ENCODE measurements at regions not wholly inside any gene's neighbourhood (a gene's known extent, or its start where the extent isn't known, plus 50 kb on each side); places are given as distances from the start of the nearest gene placed in this dataset.

- Histone ChIP-seq H2AFZ (no peak overlapping the region), H3K4me2 (no peak overlapping the region), H3K4me3 (no peak overlapping the region), H3K27ac (no peak overlapping the region), H4K20me1 (ENCODE audit: insufficient read depth, poor library complexity, severe bottlenecking) (no peaks in the 10 kb centered on the region), H3K27me3 (no peaks in the 10 kb centered on the region), H3K9me2 (replicated peaks; ENCODE audit: insufficient read depth) (no peaks in the 10 kb centered on the region), H3K9me3 (ENCODE audit: low read depth) (no peaks in the 10 kb centered on the region), H3K36me3 (replicated peaks; ENCODE audit: insufficient read depth, low read depth) (no peaks in the 10 kb centered on the region), H3K79me2 (no peaks in the 10 kb centered on the region), H3K4me1 (ENCODE audit: insufficient read depth) (no peaks in the 10 kb centered on the region)
- no peak for DNase-seq (ENCODE audit: low spot score)
- WGBS (ENCODE audit: low lambda C conversion rate, missing lambda C conversion rate): 63% methylated on average over 5 of the region's 5 CpGs
- TF ChIP-seq EZH2 (IDR thresholded peaks at IDR 0.05; ENCODE audit: borderline replicate concordance): no peak
- no peak for TF ChIP-seq CTCF (IDR thresholded peaks at IDR 0.05; ENCODE audit: poor library complexity)
- no peak for TF ChIP-seq EZH2phosphoT487 (IDR thresholded peaks at IDR 0.05; ENCODE audit: low read depth, severe bottlenecking, unreplicated experiment)
These were observed 861.1 kb upstream of the KLHL1 start for GRCh38 chr13:70969321-70969720.

- Histone ChIP-seq H3K36me3 (replicated peaks; ENCODE audit: insufficient read depth, low read depth) (no peaks in the 10 kb centered on the region), H3K79me2 (no peaks in the 10 kb centered on the region), H3K27me3 (no peaks in the 10 kb centered on the region), H3K9me3 (ENCODE audit: low read depth) (no peaks in the 10 kb centered on the region), H3K4me3 (no peak overlapping the region), H2AFZ (no peak overlapping the region), H3K27ac (no peak overlapping the region), H3K9me2 (replicated peaks; ENCODE audit: insufficient read depth) (no peaks in the 10 kb centered on the region), H3K4me1 (ENCODE audit: insufficient read depth) (no peaks in the 10 kb centered on the region), H3K4me2 (no peak overlapping the region), H4K20me1 (ENCODE audit: insufficient read depth, poor library complexity, severe bottlenecking) (no peaks in the 10 kb centered on the region)
- no peak for TF ChIP-seq CTCF (IDR thresholded peaks at IDR 0.05; ENCODE audit: poor library complexity)
- TF ChIP-seq EZH2phosphoT487 (IDR thresholded peaks at IDR 0.05; ENCODE audit: low read depth, severe bottlenecking, unreplicated experiment): no peak
- no peak for TF ChIP-seq EZH2 (IDR thresholded peaks at IDR 0.05; ENCODE audit: borderline replicate concordance)
- 95% methylated on average over 9 of the region's 9 CpGs for whole genome bisulfite sequencing (ENCODE audit: low lambda C conversion rate, missing lambda C conversion rate)
- no peak for DNase-seq (ENCODE audit: low spot score)
These were observed 859.3 kb upstream of the KLHL1 start for GRCh38 chr13:70967564-70967963.

- no peaks in the 10 kb centered on the region for H4K20me1 ChIP-seq (ENCODE audit: insufficient read depth, poor library complexity, severe bottlenecking)
- H3K36me3 ChIP-seq (replicated peaks; ENCODE audit: insufficient read depth, low read depth): no peaks in the 10 kb centered on the region
- TF ChIP-seq EZH2phosphoT487 (IDR thresholded peaks at IDR 0.05; ENCODE audit: low read depth, severe bottlenecking, unreplicated experiment) (no peak), EZH2 (IDR thresholded peaks at IDR 0.05; ENCODE audit: borderline replicate concordance) (no peak), CTCF (IDR thresholded peaks at IDR 0.05; ENCODE audit: poor library complexity) (no peak)
- no peak overlapping the region for H2AFZ ChIP-seq
- no peaks in the 10 kb centered on the region for H3K9me2 ChIP-seq (replicated peaks; ENCODE audit: insufficient read depth)
- H3K27me3 ChIP-seq: no peaks in the 10 kb centered on the region
- DNase-seq (ENCODE audit: low spot score): no peak
- no peak overlapping the region for H3K4me3 ChIP-seq
- 59% methylated on average over 1 of the region's 1 CpG for WGBS (ENCODE audit: low lambda C conversion rate, missing lambda C conversion rate)
- H3K79me2 ChIP-seq: no peaks in the 10 kb centered on the region
- no peaks in the 10 kb centered on the region for H3K4me1 ChIP-seq (ENCODE audit: insufficient read depth)
- no peak overlapping the region for H3K4me2 ChIP-seq
- no peak overlapping the region for H3K27ac ChIP-seq
- no peaks in the 10 kb centered on the region for H3K9me3 ChIP-seq (ENCODE audit: low read depth)
These were observed 856.6 kb upstream of the KLHL1 start for GRCh38 chr13:70964874-70965273.

- no peak overlapping the region for H3K4me2 ChIP-seq
- no peak overlapping the region for H2AFZ ChIP-seq
- H4K20me1 ChIP-seq (ENCODE audit: insufficient read depth, poor library complexity, severe bottlenecking): no peaks in the 10 kb centered on the region
- H3K4me1 ChIP-seq (ENCODE audit: insufficient read depth): no peaks in the 10 kb centered on the region
- no peaks in the 10 kb centered on the region for H3K9me2 ChIP-seq (replicated peaks; ENCODE audit: insufficient read depth)
- no peaks in the 10 kb centered on the region for H3K27me3 ChIP-seq
- TF ChIP-seq EZH2 (IDR thresholded peaks at IDR 0.05; ENCODE audit: borderline replicate concordance) (no peak), CTCF (IDR thresholded peaks at IDR 0.05; ENCODE audit: poor library complexity) (peak; percentile 24), EZH2phosphoT487 (IDR thresholded peaks at IDR 0.05; ENCODE audit: low read depth, severe bottlenecking, unreplicated experiment) (no peak)
- no peak overlapping the region for H3K27ac ChIP-seq
- H3K4me3 ChIP-seq: no peak overlapping the region
- H3K9me3 ChIP-seq (ENCODE audit: low read depth): no peaks in the 10 kb centered on the region
- H3K36me3 ChIP-seq (replicated peaks; ENCODE audit: insufficient read depth, low read depth): no peaks in the 10 kb centered on the region
- H3K79me2 ChIP-seq: no peaks in the 10 kb centered on the region
- 95% methylated on average over 2 of the region's 2 CpGs for WGBS (ENCODE audit: low lambda C conversion rate, missing lambda C conversion rate)
- no peak for DNase-seq (ENCODE audit: low spot score)
These were observed 855.9 kb upstream of the KLHL1 start for GRCh38 chr13:70964124-70964523.

Measured in hepatocyte (in vitro differentiated cells).